ENCODE measurements at regions not wholly inside any gene's neighbourhood (a gene's known extent, or its start where the extent isn't known, plus 50 kb on each side); places are given as distances from the start of the nearest gene placed in this dataset.

- H3K27ac ChIP-seq (ENCODE audit: low read length), result no peak overlapping the region
- POLR2A ChIA-PET (ENCODE audit: unreplicated experiment), result no interaction called here
- H3K4me1 ChIP-seq (ENCODE audit: insufficient read depth, low read length), result no peaks in the 10 kb centered on the region
- no peaks in the 10 kb centered on the region for H3K79me2 ChIP-seq (ENCODE audit: low read length)
- no peak overlapping the region for H3K9ac ChIP-seq (ENCODE audit: low read length)
- intact Hi-C loops (cut with micrococcal nuclease), result no loop called here
- H2AFZ ChIP-seq (ENCODE audit: low read length), result no peak overlapping the region
- peaks cover 8% of the 10 kb centered on the region; the same call in 1 of the 2 replicates for H3K9me3 ChIP-seq (ENCODE audit: low read length)
- DNase-seq, result no peak
- no peaks in the 10 kb centered on the region for H3K27me3 ChIP-seq (ENCODE audit: low read length)
- CTCF ChIA-PET, result no interaction called here
- H3K36me3 ChIP-seq (ENCODE audit: low read depth, low read length), result no peaks in the 10 kb centered on the region
- TF ChIP-seq EZH2 (IDR thresholded peaks at IDR 0.05; ENCODE audit: low read length, unreplicated experiment) (no peak), EZH2phosphoT487 (IDR thresholded peaks at IDR 0.05; ENCODE audit: borderline replicate concordance, low read length) (no peak), CTCF (conservative IDR thresholded peaks at IDR 0.05; ENCODE audit: low read depth, low read length) (no peak)
- no peaks in the 10 kb centered on the region for H4K20me1 ChIP-seq (ENCODE audit: low read length)
- no peak for ATAC-seq
- no peaks in the 10 kb centered on the region for H3F3A ChIP-seq (ENCODE audit: low read length, unreplicated experiment)
- BruUV-seq (replicated peaks), result no TSS peak
- H3K4me3 ChIP-seq (ENCODE audit: low read length), result no peak overlapping the region
- H3K9me2 ChIP-seq (replicated peaks; ENCODE audit: low read length), result no peaks in the 10 kb centered on the region
- H3K4me2 ChIP-seq (ENCODE audit: low read length), result no peak overlapping the region
These were observed 262.2 kb upstream of the PMFBP1 start for GRCh38 chr16:72434159-72434558.

GRCh38 chr16:72430121-72430520 is 258.2 kb upstream of the PMFBP1 start:
- peaks cover 8% of the 10 kb centered on the region; the same call in 1 of the 2 replicates for H3K9me3 ChIP-seq (ENCODE audit: low read length)
- H3K4me3 ChIP-seq (ENCODE audit: low read length), result no peak overlapping the region
- no peaks in the 10 kb centered on the region for H4K20me1 ChIP-seq (ENCODE audit: low read length)
- no peak overlapping the region for H3K27ac ChIP-seq (ENCODE audit: low read length)
- POLR2A ChIA-PET (ENCODE audit: unreplicated experiment), result interaction anchor here (0.6 kb wide), 1 partner anchor 15 kb away, joined by 6 read pairs; no protein-coding TSS in a partner anchor
- intact Hi-C loops (cut with micrococcal nuclease), result no loop called here
- DNase-seq (no peak), ATAC-seq (no peak)
- TF ChIP-seq EZH2 (IDR thresholded peaks at IDR 0.05; ENCODE audit: low read length, unreplicated experiment), result no peak
- TF ChIP-seq EZH2phosphoT487 (IDR thresholded peaks at IDR 0.05; ENCODE audit: borderline replicate concordance, low read length), result no peak
- TF ChIP-seq CTCF (conservative IDR thresholded peaks at IDR 0.05; ENCODE audit: low read depth, low read length), result no peak
- CTCF ChIA-PET, result no interaction called here
- no peaks in the 10 kb centered on the region for H3F3A ChIP-seq (ENCODE audit: low read length, unreplicated experiment)
- no peaks in the 10 kb centered on the region for H3K36me3 ChIP-seq (ENCODE audit: low read depth, low read length)
- BruUV-seq (replicated peaks), result no TSS peak
- H3K4me1 ChIP-seq (ENCODE audit: insufficient read depth, low read length), result no peaks in the 10 kb centered on the region
- H3K27me3 ChIP-seq (ENCODE audit: low read length), result no peaks in the 10 kb centered on the region
- no peaks in the 10 kb centered on the region for H3K9me2 ChIP-seq (replicated peaks; ENCODE audit: low read length)
- H3K9ac ChIP-seq (ENCODE audit: low read length), result no peak overlapping the region
- no peak overlapping the region for H2AFZ ChIP-seq (ENCODE audit: low read length)
- no peak overlapping the region for H3K4me2 ChIP-seq (ENCODE audit: low read length)
- H3K79me2 ChIP-seq (ENCODE audit: low read length), result no peaks in the 10 kb centered on the region

- ATAC-seq (no peak), DNase-seq (no peak)
- no TSS peak for BruUV-seq (replicated peaks)
- Histone ChIP-seq H3K9ac (ENCODE audit: low read length) (no peak overlapping the region), H3K9me2 (replicated peaks; ENCODE audit: low read length) (no peaks in the 10 kb centered on the region), H3K27me3 (ENCODE audit: low read length) (no peaks in the 10 kb centered on the region), H3K36me3 (ENCODE audit: low read depth, low read length) (no peaks in the 10 kb centered on the region), H3K27ac (ENCODE audit: low read length) (no peak overlapping the region), H3K4me2 (ENCODE audit: low read length) (no peak overlapping the region), H3K79me2 (ENCODE audit: low read length) (no peaks in the 10 kb centered on the region), H3F3A (ENCODE audit: low read length, unreplicated experiment) (no peaks in the 10 kb centered on the region), H4K20me1 (ENCODE audit: low read length) (no peaks in the 10 kb centered on the region), H3K4me3 (ENCODE audit: low read length) (no peak overlapping the region), H3K4me1 (ENCODE audit: insufficient read depth, low read length) (no peaks in the 10 kb centered on the region), H3K9me3 (ENCODE audit: low read length) (peaks cover 4% of the 10 kb centered on the region; the same call in 1 of the 2 replicates), H2AFZ (ENCODE audit: low read length) (no peak overlapping the region)
- intact Hi-C loops (cut with micrococcal nuclease), result no loop called here
- POLR2A ChIA-PET (ENCODE audit: unreplicated experiment), result no interaction called here
- CTCF ChIA-PET, result no interaction called here
- no peak for TF ChIP-seq EZH2phosphoT487 (IDR thresholded peaks at IDR 0.05; ENCODE audit: borderline replicate concordance, low read length)
- TF ChIP-seq EZH2 (IDR thresholded peaks at IDR 0.05; ENCODE audit: low read length, unreplicated experiment), result no peak
- no peak for TF ChIP-seq CTCF (conservative IDR thresholded peaks at IDR 0.05; ENCODE audit: low read depth, low read length)
These were observed 257.7 kb upstream of the PMFBP1 start for GRCh38 chr16:72429671-72430081.
